Neuronal stem cell (in vitro differentiated cells): ENCODE measurements at regions not wholly inside any gene's neighbourhood (a gene's known extent, or its start where the extent isn't known, plus 50 kb on each side); places are given as distances from the start of the nearest gene placed in this dataset.

Experiments used
- DNase-seq: peaks from one replicate; pipeline ENCODE4 v3.0.0-alpha.2; 2013; ENCODE audit warnings: low spot score
- H2AFZ ChIP-seq: one replicate; pipeline ENCODE4 v1.6.1; 2013; ENCODE audit warnings: mild to moderate bottlenecking, low read length, inconsistent platforms
- H2AK5ac ChIP-seq: 2 replicates; pipeline ENCODE4 v1.6.1; 2013; ENCODE audit warnings: low read depth, mild to moderate bottlenecking, inconsistent platforms, low read length, moderate library complexity, mixed read lengths
- H2BK120ac ChIP-seq: 2 replicates; pipeline ENCODE4 v1.6.1; 2013; ENCODE audit warnings: low read depth, mild to moderate bottlenecking, inconsistent platforms, low read length, moderate library complexity, mixed read lengths
- H2BK12ac ChIP-seq: one replicate; pipeline ENCODE4 v1.6.1; 2013; ENCODE audit warnings: low read length, inconsistent platforms
- H2BK15ac ChIP-seq: 2 replicates; pipeline ENCODE4 v1.6.1; 2013; ENCODE audit warnings: mild to moderate bottlenecking, low read length, inconsistent platforms, mixed read lengths
- H2BK5ac ChIP-seq: one replicate; pipeline ENCODE4 v1.6.1; 2013; ENCODE audit warnings: inconsistent platforms, mild to moderate bottlenecking, low read length, moderate library complexity
- H3K14ac ChIP-seq: one replicate; pipeline ENCODE4 v1.6.1; 2013; ENCODE audit warnings: low read length, inconsistent platforms
- H3K18ac ChIP-seq: 2 replicates; pipeline ENCODE4 v1.6.1; 2013; ENCODE audit warnings: low read length, inconsistent platforms
- H3K23ac ChIP-seq: 2 replicates; pipeline ENCODE4 v1.6.1; 2013; ENCODE audit warnings: low read depth, mild to moderate bottlenecking, mixed read lengths, low read length, inconsistent platforms; ENCODE audit not compliant: poor library complexity
- H3K27ac ChIP-seq: replicated peaks from 3 replicates; pipeline ENCODE4 v1.5.1; 2013; ENCODE audit warnings: low read length, inconsistent platforms
- H3K27me3 ChIP-seq, 3 experiments: 2 replicates each; pipeline ENCODE4 v1.6.1; 2013; ENCODE audit warnings: low read length in 3 of 3, mild to moderate bottlenecking in 2 of 3, inconsistent platforms in 1 of 3, low read depth in 1 of 3, mixed read lengths in 1 of 3, moderate library complexity in 1 of 3; ENCODE audit not compliant: control insufficient read depth in 3 of 3, insufficient read depth in 3 of 3
- H3K36me3 ChIP-seq, 2 donors: replicated peaks in 1 of 2; 2 replicates each; pipeline ENCODE4 v1.6.1; 2013; ENCODE audit warnings: low read length in 2 of 2; ENCODE audit not compliant: control insufficient read depth in 2 of 2, insufficient read depth in 2 of 2
- H3K4ac ChIP-seq: 2 replicates; pipeline ENCODE4 v1.6.1; 2013; ENCODE audit warnings: inconsistent platforms, mild to moderate bottlenecking, low read length, moderate library complexity
- H3K4me1 ChIP-seq, 2 donors: 1 replicate in 1 of 2; 2 replicates in 1 of 2; pipeline ENCODE4 v1.6.1; 2013; ENCODE audit warnings: low read length in 2 of 2, low read depth in 1 of 2; ENCODE audit not compliant: control insufficient read depth in 2 of 2, insufficient read depth in 1 of 2
- H3K4me2 ChIP-seq: one replicate; pipeline ENCODE4 v1.6.1; 2013; ENCODE audit warnings: mild to moderate bottlenecking, low read length, inconsistent platforms; ENCODE audit not compliant: insufficient read depth, poor library complexity, severe bottlenecking
- H3K4me3 ChIP-seq, 2 donors: 2 replicates each; pipeline ENCODE4 v1.5.1; 2013; ENCODE audit warnings: low read length in 2 of 2, mild to moderate bottlenecking in 2 of 2, inconsistent platforms in 1 of 2, moderate library complexity in 1 of 2
- H3K79me1 ChIP-seq: one replicate; pipeline ENCODE4 v1.6.1; 2013; ENCODE audit warnings: low read depth, mild to moderate bottlenecking, inconsistent platforms, low read length, moderate library complexity
- H3K9ac ChIP-seq: one replicate; pipeline ENCODE4 v1.6.1; 2013; ENCODE audit warnings: mild to moderate bottlenecking, low read depth, low read length, inconsistent platforms; ENCODE audit not compliant: poor library complexity
- H3K9me3 ChIP-seq, 2 donors: replicated peaks in 1 of 2; 2 replicates each; pipeline versions ENCODE3 to v1.6.1; 2013; ENCODE audit warnings: low read length in 2 of 2, mild to moderate bottlenecking in 2 of 2, inconsistent platforms in 1 of 2, low read depth in 1 of 2, mixed read lengths in 1 of 2, moderate library complexity in 1 of 2; ENCODE audit not compliant: control insufficient read depth in 2 of 2, insufficient read depth in 1 of 2
- H4K8ac ChIP-seq: one replicate; pipeline ENCODE4 v1.6.1; 2013; ENCODE audit warnings: low read depth, mild to moderate bottlenecking, inconsistent platforms, low read length, moderate library complexity
- H4K91ac ChIP-seq: one replicate; pipeline ENCODE4 v1.6.1; 2013; ENCODE audit warnings: low read length, low read depth, mild to moderate bottlenecking, inconsistent platforms; ENCODE audit not compliant: poor library complexity
- WGBS, 2 donors: extraction: QIAGEN DNeasy Blood & Tissue Kit; methylation state at CpG; one replicate each; pipeline ENCODE4 v1.1.7; 2013; ENCODE audit warnings: missing lambda C conversion rate in 2 of 2, mixed read lengths in 1 of 2; ENCODE audit not compliant: insufficient read length in 2 of 2, insufficient replicate concordance in 1 of 2; ENCODE audit errors: extremely low coverage in 2 of 2; 5-methylcytosine and 5-hydroxymethylcytosine counted together

GRCh38 chr3:115518100-115518852 lies 105.0 kb upstream of the GAP43 start:
- H3K36me3 ChIP-seq: no peaks in the 10 kb centered on the region
- H3K79me1 ChIP-seq: no peaks in the 10 kb centered on the region
- H2BK12ac ChIP-seq: no peak overlapping the region
- H4K91ac ChIP-seq: no peak overlapping the region
- H2BK120ac ChIP-seq: no peak overlapping the region
- H3K27ac ChIP-seq: peak overlapping the region; percentile 13
- H3K4me1 ChIP-seq: peaks cover 7 to 13% of the 10 kb centered on the region in 2 donors
- H3K4me3 ChIP-seq: no peak overlapping the region
- no peaks in the 10 kb centered on the region for H3K9me3 ChIP-seq
- no peak overlapping the region for H3K14ac ChIP-seq
- no peak overlapping the region for H2BK15ac ChIP-seq
- no peak overlapping the region for H3K18ac ChIP-seq
- H3K4ac ChIP-seq: no peak overlapping the region
- H2BK5ac ChIP-seq: no peak overlapping the region
- H4K8ac ChIP-seq: no peak overlapping the region
- peak overlapping the region; percentile 57 for H2AFZ ChIP-seq
- H3K23ac ChIP-seq: no peak overlapping the region
- no peak overlapping the region for H2AK5ac ChIP-seq
- no peak overlapping the region for H3K9ac ChIP-seq
- H3K4me2 ChIP-seq: no peak overlapping the region
- WGBS, 2 donors: no CpG with 5 or more reads among the region's 4 CpGs
- DNase-seq: peak; percentile 20
- no peaks in the 10 kb centered on the region for H3K27me3 ChIP-seq

- Histone ChIP-seq H2BK5ac (no peak overlapping the region), H3K4me1 (peaks cover 9 to 13% of the 10 kb centered on the region in 2 donors), H4K91ac (no peak overlapping the region), H3K27me3 (no peaks in the 10 kb centered on the region), H3K18ac (no peak overlapping the region), H2AFZ (no peak overlapping the region), H2BK15ac (no peak overlapping the region), H4K8ac (no peak overlapping the region), H3K79me1 (no peaks in the 10 kb centered on the region), H2AK5ac (no peak overlapping the region), H3K36me3 (no peaks in the 10 kb centered on the region), H3K4ac (no peak overlapping the region), H3K9me3 (no peaks in the 10 kb centered on the region), H2BK12ac (no peak overlapping the region), H2BK120ac (no peak overlapping the region), H3K23ac (no peak overlapping the region), H3K14ac (no peak overlapping the region), H3K4me3 (no peak overlapping the region), H3K9ac (no peak overlapping the region), H3K4me2 (no peak overlapping the region), H3K27ac (no peak overlapping the region)
- WGBS, 2 donors: no CpG with 5 or more reads among the region's 2 CpGs
- no peak for DNase-seq
Observed at GRCh38 chr3:115520241-115520640, 103.1 kb upstream of the GAP43 start.

- Histone ChIP-seq H3K79me1 (no peaks in the 10 kb centered on the region), H3K14ac (no peak overlapping the region), H3K27me3 (no peaks in the 10 kb centered on the region), H2BK12ac (no peak overlapping the region), H2BK5ac (no peak overlapping the region), H3K18ac (no peak overlapping the region), H4K91ac (no peak overlapping the region), H2AFZ (no peak overlapping the region), H3K4me3 (no peak overlapping the region), H2BK15ac (no peak overlapping the region), H4K8ac (no peak overlapping the region), H2BK120ac (no peak overlapping the region), H3K36me3 (no peaks in the 10 kb centered on the region), H3K9me3 (no peaks in the 10 kb centered on the region), H3K27ac (no peak overlapping the region), H3K23ac (no peak overlapping the region), H2AK5ac (no peak overlapping the region), H3K4me2 (no peak overlapping the region), H3K4me1 (peaks cover 9 to 13% of the 10 kb centered on the region in 2 donors), H3K9ac (no peak overlapping the region), H3K4ac (no peak overlapping the region)
- DNase-seq: no peak
Observed at GRCh38 chr3:115520651-115521245, 102.6 kb upstream of the GAP43 start.

GRCh38 chr3:115523458-115523857 lies 99.9 kb upstream of the GAP43 start:
- Histone ChIP-seq H3K14ac (no peak overlapping the region), H2BK15ac (no peak overlapping the region), H2BK12ac (no peak overlapping the region), H4K91ac (no peak overlapping the region), H2BK5ac (no peak overlapping the region), H3K9me3 (no peaks in the 10 kb centered on the region), H3K4me2 (no peak overlapping the region), H3K79me1 (no peaks in the 10 kb centered on the region), H3K9ac (no peak overlapping the region), H3K23ac (no peak overlapping the region), H2AFZ (peak overlapping the region; percentile 5), H2AK5ac (no peak overlapping the region), H3K4ac (no peak overlapping the region), H3K4me3 (no peak overlapping the region), H3K4me1 (peaks cover 5 to 9% of the 10 kb centered on the region in 2 donors), H3K36me3 (no peaks in the 10 kb centered on the region), H3K18ac (no peak overlapping the region), H3K27me3 (no peaks in the 10 kb centered on the region), H2BK120ac (no peak overlapping the region), H4K8ac (no peak overlapping the region), H3K27ac (no peak overlapping the region)
- no peak for DNase-seq
- WGBS, 2 donors: no CpG with 5 or more reads among the region's 1 CpG
